RWPE2 (cell line): ENCODE measurements at regions not wholly inside any gene's neighbourhood (a gene's known extent, or its start where the extent isn't known, plus 50 kb on each side); places are given as distances from the start of the nearest gene placed in this dataset.

ENCODE experiments used
- ATAC-seq: fragments of 200-7000 bp; cut with Tn5 transposase; 3 replicates; pipeline ENCODE4 v1.9.1; 2021; ENCODE audit warnings: low read depth
- DNase-seq: peaks from one replicate; pipeline ENCODE4 v3.0.0-alpha.2; 2020; ENCODE audit warnings: low spot score
- H3K27ac ChIP-seq: fragments of 450-650 bp; 2 replicates; pipeline ENCODE4 v1.5.1; 2017; ENCODE audit warnings: mild to moderate bottlenecking; ENCODE audit not compliant: poor library complexity, severe bottlenecking
- H3K27me3 ChIP-seq: fragments of 250-450 bp; sonication (Bioruptor Pico); 2 replicates; pipeline ENCODE4 v1.5.1; 2021; ENCODE audit warnings: mild to moderate bottlenecking, moderate library complexity; ENCODE audit not compliant: insufficient read depth, poor library complexity, severe bottlenecking
- H3K36me3 ChIP-seq: fragments of 250-450 bp; sonication (Bioruptor Pico); 2 replicates; pipeline ENCODE4 v1.5.1; 2020; ENCODE audit warnings: low read depth, mild to moderate bottlenecking, moderate library complexity
- H3K4me1 ChIP-seq: fragments of 250-450 bp; sonication (Bioruptor Pico); 2 replicates; pipeline ENCODE4 v1.5.1; 2021; ENCODE audit warnings: mild to moderate bottlenecking, moderate library complexity; ENCODE audit not compliant: insufficient read depth, poor library complexity, severe bottlenecking
- H3K4me3 ChIP-seq: fragments of 250-450 bp; sonication (Bioruptor Pico); 2 replicates; pipeline ENCODE4 v1.5.1; 2021; ENCODE audit warnings: mild to moderate bottlenecking, moderate library complexity; ENCODE audit not compliant: severe bottlenecking
- H3K9me3 ChIP-seq: fragments of 250-450 bp; sonication (Bioruptor Pico); 2 replicates; pipeline ENCODE4 v1.5.1; 2021; ENCODE audit warnings: mild to moderate bottlenecking, moderate library complexity; ENCODE audit not compliant: severe bottlenecking
- CTCF ChIP-seq: fragments of 450-650 bp; IDR thresholded peaks from one replicate; pipeline ENCODE4 v1.5.1; 2017; ENCODE audit warnings: mild to moderate bottlenecking, moderate library complexity; ENCODE audit not compliant: poor library complexity, severe bottlenecking

GRCh38 chr20:60123096-60123495 lies 164.9 kb downstream of the CDH26 start:
- no peak for TF ChIP-seq CTCF
- Histone ChIP-seq H3K4me1 (no peaks in the 10 kb centered on the region), H3K4me3 (no peak overlapping the region), H3K9me3 (no peaks in the 10 kb centered on the region), H3K36me3 (no peaks in the 10 kb centered on the region), H3K27me3 (peaks cover 30% of the 10 kb centered on the region), H3K27ac (no peak overlapping the region)
- ATAC-seq (peak; percentile 6; the same call in 1 of the 3 replicates), DNase-seq (peak; percentile 70)

GRCh38 chr20:60123652-60124051 lies 165.4 kb downstream of the CDH26 start:
- DNase-seq (peak; percentile 19), ATAC-seq (peak; percentile 73)
- Histone ChIP-seq H3K9me3 (no peaks in the 10 kb centered on the region), H3K4me3 (no peak overlapping the region), H3K27ac (no peak overlapping the region), H3K36me3 (no peaks in the 10 kb centered on the region), H3K4me1 (no peaks in the 10 kb centered on the region), H3K27me3 (peaks cover 28% of the 10 kb centered on the region)
- TF ChIP-seq CTCF, result no peak

GRCh38 chr20:60124776-60125381 lies 166.7 kb downstream of the CDH26 start:
- no peak for TF ChIP-seq CTCF
- DNase-seq (peak; percentile 64), ATAC-seq (no peak)
- Histone ChIP-seq H3K36me3 (no peaks in the 10 kb centered on the region), H3K27me3 (peaks cover 24% of the 10 kb centered on the region), H3K4me3 (no peak overlapping the region), H3K9me3 (no peaks in the 10 kb centered on the region), H3K27ac (no peak overlapping the region), H3K4me1 (no peaks in the 10 kb centered on the region)

GRCh38 chr20:60125513-60125912 lies 167.3 kb downstream of the CDH26 start:
- Histone ChIP-seq H3K9me3 (no peaks in the 10 kb centered on the region), H3K4me1 (no peaks in the 10 kb centered on the region), H3K27ac (no peak overlapping the region), H3K4me3 (no peak overlapping the region), H3K27me3 (peaks cover 24% of the 10 kb centered on the region), H3K36me3 (no peaks in the 10 kb centered on the region)
- TF ChIP-seq CTCF, result no peak
- DNase-seq (peak; percentile 14), ATAC-seq (no peak)

- DNase-seq (peak; percentile 39), ATAC-seq (no peak)
- H3K4me3 ChIP-seq, result no peak overlapping the region
- H3K27me3 ChIP-seq, result peaks cover 20% of the 10 kb centered on the region
- no peak overlapping the region for H3K27ac ChIP-seq
- no peak for TF ChIP-seq CTCF
- H3K4me1 ChIP-seq, result peaks cover under 1% of the 10 kb centered on the region
- H3K9me3 ChIP-seq, result no peaks in the 10 kb centered on the region
- no peaks in the 10 kb centered on the region for H3K36me3 ChIP-seq
These were observed 168.8 kb downstream of the CDH26 start for GRCh38 chr20:60126975-60127374.
